SK-N-SH treated with all-trans-retinoic acid at 6 μM for 48 hours (cell line): ENCODE measurements at regions not wholly inside any gene's neighbourhood (a gene's known extent, or its start where the extent isn't known, plus 50 kb on each side); places are given as distances from the start of the nearest gene placed in this dataset.

Source experiments
- ATAC-seq: fragments of 200-7000 bp; cut with Tn5 transposase; 3 replicates; pipeline ENCODE4 v1.9.1; 2020; ENCODE audit warnings: mild to moderate bottlenecking, moderate library complexity
- ARNTL ChIP-seq: fragments of 450-650 bp; formaldehyde crosslinking; IDR thresholded peaks from 2 replicates; pipeline ENCODE4 v1.5.0; 2020; ENCODE audit warnings: low read depth, mild to moderate bottlenecking, moderate library complexity, borderline replicate concordance
- BACH2 ChIP-seq: fragments of 250-450 bp; sonication (Bioruptor Pico); IDR thresholded peaks from 2 replicates; pipeline ENCODE4 v1.9.0; 2021; ENCODE audit warnings: mild to moderate bottlenecking, borderline replicate concordance
- CSDC2 ChIP-seq: fragments of 250-450 bp; sonication (Bioruptor Pico); IDR thresholded peaks from 2 replicates; pipeline ENCODE4 v1.5.0; 2020; ENCODE audit warnings: mild to moderate bottlenecking, moderate library complexity
- CSRNP3 ChIP-seq: fragments of 250-450 bp; sonication (Bioruptor Pico); IDR thresholded peaks from 2 replicates; pipeline ENCODE4 v1.5.1; 2021; ENCODE audit warnings: mild to moderate bottlenecking, moderate library complexity
- ESRRG ChIP-seq: fragments of 250-450 bp; sonication (Bioruptor Pico); IDR thresholded peaks from 2 replicates; pipeline ENCODE4 v1.6.1; 2021; ENCODE audit warnings: mild to moderate bottlenecking
- GLIS3 ChIP-seq: fragments of 250-450 bp; sonication (Bioruptor Pico); IDR thresholded peaks from 2 replicates; pipeline ENCODE4 v1.5.0; 2020; ENCODE audit warnings: mild to moderate bottlenecking, moderate library complexity
- ISL1 ChIP-seq: fragments of 250-450 bp; sonication (Bioruptor Pico); IDR thresholded peaks from 2 replicates; pipeline ENCODE4 v2.1.2; 2022; ENCODE audit warnings: mild to moderate bottlenecking, moderate library complexity
- OSR1 ChIP-seq: fragments of 250-450 bp; sonication (Bioruptor Pico); IDR thresholded peaks from 2 replicates; pipeline ENCODE4 v1.8.0; 2022; ENCODE audit warnings: moderate library complexity, mild to moderate bottlenecking, inconsistent platforms
- PATZ1 ChIP-seq: fragments of 250-450 bp; sonication (Bioruptor Pico); IDR thresholded peaks from 2 replicates; pipeline ENCODE4 v1.8.0; 2020; ENCODE audit warnings: mild to moderate bottlenecking, moderate library complexity, borderline replicate concordance
- POU6F1 ChIP-seq: fragments of 250-450 bp; sonication (Bioruptor Pico); IDR thresholded peaks from 2 replicates; pipeline ENCODE4 v1.8.0; 2021; ENCODE audit warnings: low read depth, mild to moderate bottlenecking, moderate library complexity, borderline replicate concordance
- PPARA ChIP-seq: fragments of 250-450 bp; sonication (Bioruptor Pico); IDR thresholded peaks from 2 replicates; pipeline ENCODE4 v1.5.0; 2020; ENCODE audit warnings: mild to moderate bottlenecking, borderline replicate concordance
- RARB ChIP-seq: fragments of 250-450 bp; sonication (Bioruptor Pico); IDR thresholded peaks from 2 replicates; pipeline ENCODE4 v1.8.0; 2021; ENCODE audit warnings: mild to moderate bottlenecking, moderate library complexity
- SNAI2 ChIP-seq: fragments of 250-450 bp; sonication (Bioruptor Pico); IDR thresholded peaks from 2 replicates; pipeline ENCODE4 v1.5.0; 2020; ENCODE audit warnings: mild to moderate bottlenecking, moderate library complexity
- TCF4 ChIP-seq: fragments of 250-450 bp; sonication (Bioruptor Pico); IDR thresholded peaks from 2 replicates; pipeline ENCODE4 v1.8.0; 2021; ENCODE audit warnings: mild to moderate bottlenecking, moderate library complexity, borderline replicate concordance
- TOX ChIP-seq: fragments of 250-450 bp; sonication (Bioruptor Pico); IDR thresholded peaks from 2 replicates; pipeline ENCODE4 v1.8.0; 2021; ENCODE audit warnings: mild to moderate bottlenecking, moderate library complexity, borderline replicate concordance
- ZC3H10 ChIP-seq: fragments of 250-450 bp; sonication (Bioruptor Pico); IDR thresholded peaks from 2 replicates; pipeline ENCODE4 v1.5.1; 2021; ENCODE audit warnings: mild to moderate bottlenecking, moderate library complexity
- ZFP3 ChIP-seq: fragments of 250-450 bp; sonication (Bioruptor Pico); IDR thresholded peaks from 2 replicates; pipeline ENCODE4 v1.5.0; 2020; ENCODE audit warnings: mild to moderate bottlenecking, moderate library complexity
- ZFP30 ChIP-seq: fragments of 450-650 bp; formaldehyde crosslinking; IDR thresholded peaks from 2 replicates; pipeline ENCODE4 v1.5.0; 2022; ENCODE audit warnings: mild to moderate bottlenecking, moderate library complexity
- ZNF565 ChIP-seq: fragments of 450-650 bp; formaldehyde crosslinking; conservative IDR thresholded peaks from 2 replicates; pipeline ENCODE4 v1.5.0; 2020; ENCODE audit warnings: low read depth, mild to moderate bottlenecking, moderate library complexity
- ZNF70 ChIP-seq: fragments of 450-650 bp; formaldehyde crosslinking; IDR thresholded peaks from 2 replicates; pipeline ENCODE4 v1.5.0; 2020; ENCODE audit warnings: mild to moderate bottlenecking, moderate library complexity
- ZNF8 ChIP-seq: fragments of 450-650 bp; formaldehyde crosslinking; IDR thresholded peaks from 2 replicates; pipeline ENCODE4 v1.5.0; 2020; ENCODE audit warnings: mild to moderate bottlenecking, moderate library complexity
- TF ChIP-seq, protein P1 (sequence below): fragments of 250-450 bp; sonication (Bioruptor Pico); IDR thresholded peaks from 2 replicates; pipeline ENCODE4 v1.5.0; 2020; ENCODE audit warnings: mild to moderate bottlenecking, moderate library complexity
- TF ChIP-seq, protein P2 (sequence below): fragments of 250-450 bp; sonication (Bioruptor Pico); IDR thresholded peaks from 2 replicates; pipeline ENCODE4 v1.5.1; 2020; ENCODE audit warnings: low read depth, mild to moderate bottlenecking, moderate library complexity

- TF ChIP-seq GLIS3 (CRISPR knock-in tag), result no peak
- no peak for TF ChIP-seq CSDC2 (CRISPR knock-in tag)
- TF ChIP-seq SNAI2, result no peak
- TF ChIP-seq ZFP30 (CRISPR knock-in tag), result no peak
- no peak for TF ChIP-seq TCF4 (CRISPR knock-in tag)
- TF ChIP-seq POU6F1, result no peak
- TF ChIP-seq, protein P1, sequence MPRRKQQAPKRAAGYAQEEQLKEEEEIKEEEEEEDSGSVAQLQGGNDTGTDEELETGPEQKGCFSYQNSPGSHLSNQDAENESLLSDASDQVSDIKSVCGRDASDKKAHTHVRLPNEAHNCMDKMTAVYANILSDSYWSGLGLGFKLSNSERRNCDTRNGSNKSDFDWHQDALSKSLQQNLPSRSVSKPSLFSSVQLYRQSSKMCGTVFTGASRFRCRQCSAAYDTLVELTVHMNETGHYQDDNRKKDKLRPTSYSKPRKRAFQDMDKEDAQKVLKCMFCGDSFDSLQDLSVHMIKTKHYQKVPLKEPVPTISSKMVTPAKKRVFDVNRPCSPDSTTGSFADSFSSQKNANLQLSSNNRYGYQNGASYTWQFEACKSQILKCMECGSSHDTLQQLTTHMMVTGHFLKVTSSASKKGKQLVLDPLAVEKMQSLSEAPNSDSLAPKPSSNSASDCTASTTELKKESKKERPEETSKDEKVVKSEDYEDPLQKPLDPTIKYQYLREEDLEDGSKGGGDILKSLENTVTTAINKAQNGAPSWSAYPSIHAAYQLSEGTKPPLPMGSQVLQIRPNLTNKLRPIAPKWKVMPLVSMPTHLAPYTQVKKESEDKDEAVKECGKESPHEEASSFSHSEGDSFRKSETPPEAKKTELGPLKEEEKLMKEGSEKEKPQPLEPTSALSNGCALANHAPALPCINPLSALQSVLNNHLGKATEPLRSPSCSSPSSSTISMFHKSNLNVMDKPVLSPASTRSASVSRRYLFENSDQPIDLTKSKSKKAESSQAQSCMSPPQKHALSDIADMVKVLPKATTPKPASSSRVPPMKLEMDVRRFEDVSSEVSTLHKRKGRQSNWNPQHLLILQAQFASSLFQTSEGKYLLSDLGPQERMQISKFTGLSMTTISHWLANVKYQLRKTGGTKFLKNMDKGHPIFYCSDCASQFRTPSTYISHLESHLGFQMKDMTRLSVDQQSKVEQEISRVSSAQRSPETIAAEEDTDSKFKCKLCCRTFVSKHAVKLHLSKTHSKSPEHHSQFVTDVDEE (CRISPR knock-in tag), result no peak
- TF ChIP-seq ZNF8 (CRISPR knock-in tag), result no peak
- no peak for TF ChIP-seq ISL1 (CRISPR knock-in tag)
- TF ChIP-seq ZFP3, result no peak
- TF ChIP-seq PATZ1 (CRISPR knock-in tag), result no peak
- TF ChIP-seq ZC3H10, result no peak
- TF ChIP-seq, protein P2, sequence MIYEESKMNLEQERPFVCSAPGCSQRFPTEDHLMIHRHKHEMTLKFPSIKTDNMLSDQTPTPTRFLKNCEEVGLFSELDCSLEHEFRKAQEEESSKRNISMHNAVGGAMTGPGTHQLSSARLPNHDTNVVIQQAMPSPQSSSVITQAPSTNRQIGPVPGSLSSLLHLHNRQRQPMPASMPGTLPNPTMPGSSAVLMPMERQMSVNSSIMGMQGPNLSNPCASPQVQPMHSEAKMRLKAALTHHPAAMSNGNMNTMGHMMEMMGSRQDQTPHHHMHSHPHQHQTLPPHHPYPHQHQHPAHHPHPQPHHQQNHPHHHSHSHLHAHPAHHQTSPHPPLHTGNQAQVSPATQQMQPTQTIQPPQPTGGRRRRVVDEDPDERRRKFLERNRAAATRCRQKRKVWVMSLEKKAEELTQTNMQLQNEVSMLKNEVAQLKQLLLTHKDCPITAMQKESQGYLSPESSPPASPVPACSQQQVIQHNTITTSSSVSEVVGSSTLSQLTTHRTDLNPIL (CRISPR knock-in tag), result no peak
- TF ChIP-seq, all 23 proteins: peak for 0
- no peak for ATAC-seq
Observed at GRCh38 chr2:53093355-53093754, 674.2 kb upstream of the CHAC2 start.

DNA sequence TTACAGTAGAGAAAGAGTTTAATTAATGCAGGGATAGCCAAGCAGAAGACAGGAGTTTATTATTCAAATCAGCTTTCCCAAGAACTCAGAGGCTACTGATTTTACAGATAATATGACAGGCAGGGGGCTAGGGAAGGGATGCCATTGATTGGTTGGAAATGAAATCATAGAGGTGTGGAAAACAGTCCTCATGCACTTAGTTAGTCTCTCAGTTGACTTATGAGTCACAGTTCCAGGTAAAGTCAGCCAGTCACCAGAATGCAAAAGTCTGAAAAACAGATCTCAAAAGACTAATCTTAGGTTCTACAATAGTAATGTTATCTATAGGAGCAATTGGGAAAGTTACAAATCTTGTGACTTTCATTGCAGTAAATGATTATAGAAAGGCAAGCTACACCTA is 676.4 kb upstream of the CHAC2 start:
- no peak for TF ChIP-seq BACH2 (CRISPR knock-in tag)
- TF ChIP-seq ESRRG (CRISPR knock-in tag), result no peak
- TF ChIP-seq PPARA (CRISPR knock-in tag), result no peak
- TF ChIP-seq ZNF8 (CRISPR knock-in tag), result no peak
- no peak for TF ChIP-seq GLIS3 (CRISPR knock-in tag)
- TF ChIP-seq ZFP30 (CRISPR knock-in tag), result no peak
- no peak for TF ChIP-seq RARB
- TF ChIP-seq TOX (CRISPR knock-in tag), result no peak
- TF ChIP-seq POU6F1, result no peak
- TF ChIP-seq OSR1 (CRISPR knock-in tag), result no peak
- TF ChIP-seq ZNF565 (CRISPR knock-in tag), result no peak
- TF ChIP-seq, protein P1 (CRISPR knock-in tag), result no peak
- TF ChIP-seq SNAI2, result no peak
- TF ChIP-seq ZFP3, result no peak
- no peak for TF ChIP-seq ARNTL (CRISPR knock-in tag)
- no peak for TF ChIP-seq CSRNP3
- TF ChIP-seq ZNF70 (CRISPR knock-in tag), result no peak
- TF ChIP-seq ZC3H10, result no peak
- TF ChIP-seq TCF4 (CRISPR knock-in tag), result no peak
- TF ChIP-seq, protein P2 (CRISPR knock-in tag), result no peak
- no peak for ATAC-seq
